ENCODE measurements at regions not wholly inside any gene's neighbourhood (a gene's known extent, or its start where the extent isn't known, plus 50 kb on each side); places are given as distances from the start of the nearest gene placed in this dataset.

GRCh38 chr2:198880986-198881385 lies 576.8 kb downstream of the SATB2 start:
- TF ChIP-seq CTCF (IDR thresholded peaks at IDR 0.05): no peak
- no peak for TF ChIP-seq ZNF281 (CRISPR knock-in tag; IDR thresholded peaks at IDR 0.05)
- no peak for TF ChIP-seq TEAD4 (CRISPR knock-in tag; IDR thresholded peaks at IDR 0.05)
- no peak for TF ChIP-seq HMGXB4 (CRISPR knock-in tag; IDR thresholded peaks at IDR 0.05)

Data from WTC11 (cell line).